GM12878 (cell line): ENCODE measurements at regions not wholly inside any gene's neighbourhood (a gene's known extent, or its start where the extent isn't known, plus 50 kb on each side); places are given as distances from the start of the nearest gene placed in this dataset.

Experiments
- ATAC-seq: fragments of 200-7000 bp; cut with Tn5 transposase; 3 replicates; pipeline ENCODE4 v1.9.1; 2020; ENCODE audit warnings: mild to moderate bottlenecking, moderate library complexity
- BruUV-seq: library from RNA; stranded (reverse); fragments of 400-500 nt; replicated peaks from 2 replicates; lab custom pipeline; 2021; lab: Mats Ljungman, UMichigan
- CTCF ChIA-PET: fragments of 300-600 bp; sonication (Branson Sonifier 250); formaldehyde crosslinking; extraction: SDS; loops from one replicate; lab custom pipeline; 2021; ENCODE audit warnings: inconsistent platforms; lab: Yijun Ruan, JAX
- POLR2A ChIA-PET: fragments of 350-600 bp; formaldehyde crosslinking; extraction: SDS; loops from one replicate; lab custom pipeline; 2021; ENCODE audit warnings: inconsistent platforms; lab: Charles Lee
- RAD21 ChIA-PET: fragments of 300-600 bp; sonication (Branson Sonifier 250); formaldehyde crosslinking; loops from one replicate; lab custom pipeline; 2023; ENCODE audit warnings: antibody characterized with exemption; ENCODE audit not compliant: unreplicated experiment; lab: Charles Lee
- SMC1A ChIA-PET: fragments of 300-600 bp; sonication (Branson Sonifier 250); formaldehyde crosslinking; loops from one replicate; lab custom pipeline; 2023; ENCODE audit not compliant: unreplicated experiment, uncharacterized antibody; lab: Charles Lee
- DNase-seq: peaks from one replicate; pipeline ENCODE4 v3.0.0-alpha.2; 2011; ENCODE audit warnings: low read depth, low spot score
- FAIRE-seq: peaks from 3 replicates; lab custom pipeline; 2011; peaks lifted over from hg19 to GRCh38; lab: Jason Lieb, UNC
- H2AFZ ChIP-seq: 2 replicates; pipeline ENCODE4 v1.6.0; 2011; ENCODE audit warnings: low read depth, low read length, control low read depth; ENCODE audit not compliant: control insufficient read depth
- H3K27ac ChIP-seq: 2 replicates; pipeline ENCODE4 v1.5.1; 2011; ENCODE audit warnings: control low read depth; ENCODE audit not compliant: control insufficient read depth, insufficient read depth
- H3K27me3 ChIP-seq, 2 experiments: replicated peaks in 1 of 2; 2 replicates each; pipeline versions ENCODE4 v1.6.0 to v1.6.1; 2011; ENCODE audit warnings: low read length in 1 of 2; ENCODE audit not compliant: control insufficient read depth in 2 of 2, insufficient read depth in 2 of 2
- H3K36me3 ChIP-seq, 2 experiments: 2 replicates each; pipeline ENCODE4 v1.5.1; 2011; ENCODE audit warnings: low read length in 1 of 2; ENCODE audit not compliant: control insufficient read depth in 2 of 2, insufficient read depth in 2 of 2
- H3K4me1 ChIP-seq: 2 replicates; pipeline ENCODE4 v1.6.1; 2011; ENCODE audit warnings: mild to moderate bottlenecking, low read length, moderate library complexity, mixed read lengths; ENCODE audit not compliant: control insufficient read depth, insufficient read depth
- H3K4me2 ChIP-seq: 2 replicates; pipeline ENCODE4 v1.6.0; 2011; ENCODE audit warnings: control low read depth; ENCODE audit not compliant: control insufficient read depth, insufficient read depth
- H3K4me3 ChIP-seq: fragments of 200-600 bp; sonication (generic); 2 replicates; pipeline ENCODE4 v1.5.1; 2016
- H3K79me2 ChIP-seq: 2 replicates; pipeline ENCODE4 v1.6.0; 2011; ENCODE audit warnings: low read length; ENCODE audit not compliant: control insufficient read depth, insufficient read depth
- H3K9ac ChIP-seq: 2 replicates; pipeline ENCODE4 v1.8.0; 2011; ENCODE audit warnings: low read length, control low read depth, mixed read lengths; ENCODE audit not compliant: control insufficient read depth, insufficient read depth
- H3K9me3 ChIP-seq: replicated peaks from 3 replicates; pipeline ENCODE4 v1.5.1; 2011; ENCODE audit warnings: mild to moderate bottlenecking, low read length; ENCODE audit not compliant: control insufficient read depth, insufficient read depth
- H4K20me1 ChIP-seq: 2 replicates; pipeline ENCODE4 v1.6.0; 2011; ENCODE audit not compliant: control insufficient read depth, insufficient read depth
- ATF7 ChIP-seq: fragments of 450-650 bp; IDR thresholded peaks from 2 replicates; pipeline ENCODE4 v1.6.1; 2016; ENCODE audit warnings: low read depth, mild to moderate bottlenecking
- CREB1 ChIP-seq: IDR thresholded peaks from 2 replicates; pipeline ENCODE4 v1.6.1; 2012; ENCODE audit warnings: low read depth, mild to moderate bottlenecking, inconsistent platforms
- CREM ChIP-seq: IDR thresholded peaks from 2 replicates; pipeline ENCODE4 v1.6.1; 2014; ENCODE audit warnings: antibody characterized with exemption, low read depth
- FOXM1 ChIP-seq: IDR thresholded peaks from 2 replicates; pipeline ENCODE4 v1.6.1; 2012; ENCODE audit warnings: low read depth, mild to moderate bottlenecking, inconsistent platforms, low read length, moderate library complexity
- HDGF ChIP-seq: fragments of 450-650 bp; IDR thresholded peaks from 2 replicates; pipeline ENCODE4 v1.6.1; 2016; ENCODE audit warnings: antibody characterized with exemption
- KDM1A ChIP-seq: fragments of 200-600 bp; sonication (generic); IDR thresholded peaks from 2 replicates; pipeline ENCODE4 v1.6.1; 2016; ENCODE audit warnings: borderline replicate concordance
- MEF2A ChIP-seq: IDR thresholded peaks from 2 replicates; pipeline ENCODE4 v1.6.1; 2011; ENCODE audit warnings: low read depth, mild to moderate bottlenecking, low read length, moderate library complexity; ENCODE audit not compliant: insufficient read depth
- MXI1 ChIP-seq: fragments of 150-350 bp; IDR thresholded peaks from 2 replicates; pipeline ENCODE4 v1.6.1; 2011; ENCODE audit warnings: low read depth, mild to moderate bottlenecking, inconsistent platforms, low read length, improper control_type of control experiment
- PBX3 ChIP-seq: IDR thresholded peaks from 2 replicates; pipeline ENCODE4 v1.6.1; 2011; ENCODE audit warnings: mild to moderate bottlenecking, low read depth, low read length, moderate library complexity; ENCODE audit not compliant: insufficient replicate concordance
- SPI1 ChIP-seq: IDR thresholded peaks from 2 replicates; pipeline ENCODE4 v1.6.1; 2011; ENCODE audit warnings: low read depth, mild to moderate bottlenecking, low read length, moderate library complexity, borderline replicate concordance; ENCODE audit not compliant: insufficient read depth
- SRF ChIP-seq, 2 experiments: IDR thresholded peaks; 2 replicates each; pipeline ENCODE4 v1.6.1; 2011; ENCODE audit warnings: low read depth in 2 of 2, low read length in 2 of 2, mild to moderate bottlenecking in 1 of 2, moderate library complexity in 1 of 2
- ZNF274 ChIP-seq: IDR thresholded peaks from one replicate; pipeline ENCODE4 v1.8.0; 2011; ENCODE audit not compliant: insufficient read length, insufficient read depth
- WGBS: methylation state at CpG from one replicate; pipeline ENCODE4 v1.1.6; 2016; ENCODE audit warnings: low lambda C conversion rate; ENCODE audit not compliant: insufficient replicate concordance, insufficient coverage; ENCODE audit errors: missing lambda C conversion rate; 5-methylcytosine and 5-hydroxymethylcytosine counted together
- in situ Hi-C: fragments of 300-500 bp; cut with MboI; formaldehyde crosslinking; loops from 9 replicates; pipeline ENCODE4 v1.14.3; 2018; ENCODE audit warnings: mixed read lengths
- intact Hi-C: fragments of 100-400 bp; cut with micrococcal nuclease; formaldehyde crosslinking; loops from one replicate; pipeline ENCODE4 v1.14.2; 2022; ENCODE audit not compliant: unreplicated experiment

- Histone ChIP-seq H3K9ac (no peak overlapping the region), H3K9me3 (no peaks in the 10 kb centered on the region; the same call in 2 of the 3 replicates), H3K27me3 (no peaks in the 10 kb centered on the region; a peak in 1 of 4 replicates), H3K4me1 (no peaks in the 10 kb centered on the region), H3K36me3 (no peaks in the 10 kb centered on the region), H4K20me1 (no peaks in the 10 kb centered on the region), H2AFZ (no peak overlapping the region), H3K4me3 (no peak overlapping the region), H3K79me2 (no peaks in the 10 kb centered on the region), H3K27ac (no peak overlapping the region), H3K4me2 (no peak overlapping the region)
- FAIRE-seq = no peak
- 43% methylated on average over 6 of the region's 6 CpGs for WGBS
- ChIA-PET CTCF (no interaction called here), POLR2A (no interaction called here), RAD21 (no interaction called here), SMC1A (no interaction called here)
- TF ChIP-seq SRF (IDR thresholded peaks at IDR 0.05; ENCODE audit: low read depth in 2 of 2, low read length in 2 of 2) (no peak), MEF2A (no peak), MXI1 (no peak), CREB1 (no peak), CREM (no peak)
- in situ Hi-C loops = no loop called here
- intact Hi-C loops = no loop called here
- no TSS peak for BruUV-seq
- DNase-seq = no peak
- no peak for ATAC-seq
Observed at GRCh38 chr9:96109680-96110351, 192.2 kb downstream of the HSD17B3 start.

DNA sequence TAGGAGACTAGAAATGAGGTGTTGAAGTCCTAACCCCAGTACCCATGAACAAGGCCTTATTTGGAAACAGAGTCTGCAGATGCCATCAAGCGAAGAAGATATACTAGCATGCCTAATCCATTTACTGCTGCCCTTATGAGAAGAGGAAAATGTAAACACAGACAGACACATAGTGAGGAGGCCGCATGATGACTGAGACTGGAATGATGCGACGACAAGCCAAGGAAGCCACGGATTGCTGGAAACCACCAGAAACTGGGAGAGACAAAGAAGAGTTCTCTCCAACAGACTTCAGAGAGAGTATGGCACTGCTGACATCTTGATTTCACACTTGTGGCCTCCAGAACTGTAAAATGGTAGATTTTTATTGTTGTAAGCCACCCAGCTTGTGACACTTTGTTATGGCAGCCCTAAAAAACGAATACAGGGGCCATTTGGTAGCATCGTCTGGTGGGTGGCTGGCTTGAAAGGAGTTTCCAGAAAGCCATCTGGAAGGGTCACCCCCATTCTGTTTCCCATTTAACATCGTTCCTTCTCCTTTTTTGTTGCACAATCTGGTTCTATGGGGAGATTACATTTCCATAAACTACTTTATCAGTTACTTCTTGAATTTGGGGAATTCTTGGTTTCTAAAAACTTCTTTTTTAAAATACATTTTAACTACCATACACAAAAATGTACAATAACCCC is 193.1 kb downstream of the HSD17B3 start:
- H3K27me3 ChIP-seq = no peaks in the 10 kb centered on the region; a peak in 1 of 4 replicates
- intact Hi-C loops = no loop called here
- H4K20me1 ChIP-seq = no peaks in the 10 kb centered on the region
- no TSS peak for BruUV-seq
- no peaks in the 10 kb centered on the region for H3K79me2 ChIP-seq
- CTCF ChIA-PET = no interaction called here
- DNase-seq = no peak
- H3K9ac ChIP-seq = no peak overlapping the region
- no peaks in the 10 kb centered on the region for H3K36me3 ChIP-seq
- POLR2A ChIA-PET = no interaction called here
- no peak for ATAC-seq
- no peak for FAIRE-seq
- RAD21 ChIA-PET = no interaction called here
- SMC1A ChIA-PET = no interaction called here
- H3K4me1 ChIP-seq = no peaks in the 10 kb centered on the region
- no peak overlapping the region for H3K27ac ChIP-seq
- H3K9me3 ChIP-seq = no peaks in the 10 kb centered on the region; the same call in 2 of the 3 replicates
- H2AFZ ChIP-seq = no peak overlapping the region
- in situ Hi-C loops = no loop called here
- no peak overlapping the region for H3K4me2 ChIP-seq
- no peak overlapping the region for H3K4me3 ChIP-seq
- TF ChIP-seq SPI1 (no peak), HDGF (no peak), FOXM1 (no peak), PBX3 (no peak), KDM1A (no peak), ATF7 (no peak), ZNF274 (no peak)
- WGBS = 45% methylated on average over 8 of the region's 8 CpGs
